Mesenchymal stem cell (in vitro differentiated cells and primary cell): ENCODE measurements at regions not wholly inside any gene's neighbourhood (a gene's known extent, or its start where the extent isn't known, plus 50 kb on each side); places are given as distances from the start of the nearest gene placed in this dataset.

Experiments
- DNase-seq: peaks from one replicate; pipeline ENCODE4 v3.0.0-alpha.2; 2013
- H2AFZ ChIP-seq: one replicate; pipeline ENCODE4 v1.6.1; 2013; ENCODE audit warnings: low read depth, mild to moderate bottlenecking, control low read depth, inconsistent platforms, low read length, moderate library complexity
- H2AK5ac ChIP-seq: 2 replicates; pipeline ENCODE4 v1.6.1; 2013; ENCODE audit warnings: low read length, moderate library complexity, mild to moderate bottlenecking, inconsistent platforms; ENCODE audit not compliant: severe bottlenecking
- H2BK120ac ChIP-seq: one replicate; pipeline ENCODE4 v1.6.1; 2013; ENCODE audit warnings: low read depth, mild to moderate bottlenecking, inconsistent platforms, low read length, moderate library complexity
- H2BK12ac ChIP-seq, 2 experiments: one replicate each; pipeline ENCODE4 v1.6.1; 2013; ENCODE audit warnings: inconsistent platforms in 2 of 2, low read length in 2 of 2, mild to moderate bottlenecking in 2 of 2, moderate library complexity in 2 of 2, control low read depth in 1 of 2
- H2BK15ac ChIP-seq: one replicate; pipeline ENCODE4 v1.6.1; 2013; ENCODE audit warnings: mild to moderate bottlenecking, low read depth, inconsistent platforms; ENCODE audit not compliant: poor library complexity, severe bottlenecking
- H2BK5ac ChIP-seq: 2 replicates; pipeline ENCODE4 v1.6.1; 2013; ENCODE audit warnings: low read depth, mild to moderate bottlenecking, low read length, control low read depth, inconsistent platforms; ENCODE audit not compliant: poor library complexity, severe bottlenecking
- H3K14ac ChIP-seq, 2 experiments: one replicate each; pipeline ENCODE4 v1.6.1; 2013; ENCODE audit warnings: inconsistent platforms in 2 of 2, low read length in 2 of 2, control low read depth in 1 of 2, mild to moderate bottlenecking in 1 of 2, moderate library complexity in 1 of 2
- H3K18ac ChIP-seq, 2 experiments: one replicate each; pipeline ENCODE4 v1.6.1; 2013; ENCODE audit warnings: inconsistent platforms in 2 of 2, low read length in 2 of 2, control low read depth in 1 of 2, low read depth in 1 of 2, mild to moderate bottlenecking in 1 of 2
- H3K23ac ChIP-seq, 2 experiments: one replicate each; pipeline ENCODE4 v1.6.1; 2013; ENCODE audit warnings: inconsistent platforms in 2 of 2, low read length in 2 of 2, mild to moderate bottlenecking in 2 of 2, moderate library complexity in 2 of 2, control low read depth in 1 of 2
- H3K27ac ChIP-seq: 2 replicates; pipeline ENCODE4 v1.5.1; 2013; ENCODE audit warnings: mild to moderate bottlenecking, moderate library complexity, low read length, control low read depth, inconsistent platforms; ENCODE audit not compliant: poor library complexity, severe bottlenecking
- H3K27me3 ChIP-seq, 2 experiments: 2 replicates each; pipeline versions ENCODE4 v1.6.1 to v1.7.0; 2013; ENCODE audit warnings: low read length in 2 of 2, mild to moderate bottlenecking in 2 of 2, moderate library complexity in 2 of 2, control low read depth in 1 of 2, inconsistent platforms in 1 of 2; ENCODE audit not compliant: control insufficient read depth in 1 of 2, insufficient read depth in 1 of 2
- H3K36me3 ChIP-seq, 2 experiments: 2 replicates each; pipeline versions ENCODE4 v1.6.1 to v1.7.0; 2013; ENCODE audit warnings: low read length in 2 of 2, control low read depth in 1 of 2, inconsistent platforms in 1 of 2, low read depth in 1 of 2, mild to moderate bottlenecking in 1 of 2; ENCODE audit not compliant: insufficient read depth in 2 of 2, control insufficient read depth in 1 of 2
- H3K4ac ChIP-seq, 2 experiments: one replicate each; pipeline ENCODE4 v1.6.1; 2013; ENCODE audit warnings: inconsistent platforms in 2 of 2, low read length in 2 of 2, mild to moderate bottlenecking in 2 of 2, moderate library complexity in 2 of 2, control low read depth in 1 of 2, low read depth in 1 of 2
- H3K4me1 ChIP-seq: 2 replicates; pipeline ENCODE4 v1.6.1; 2013; ENCODE audit warnings: low read depth, low read length, control low read depth; ENCODE audit not compliant: control insufficient read depth, insufficient read depth
- H3K4me2 ChIP-seq: 2 replicates; pipeline ENCODE4 v1.6.1; 2013; ENCODE audit warnings: low read length, mild to moderate bottlenecking, inconsistent platforms; ENCODE audit not compliant: poor library complexity, severe bottlenecking
- H3K4me3 ChIP-seq, 2 experiments: 2 replicates each; pipeline versions ENCODE4 v1.5.1 to v1.7.0; 2013; ENCODE audit warnings: low read length in 2 of 2, mild to moderate bottlenecking in 2 of 2, control low read depth in 1 of 2, low read depth in 1 of 2; ENCODE audit not compliant: insufficient read depth in 1 of 2
- H3K79me1 ChIP-seq: replicated peaks from 2 replicates; pipeline ENCODE4 v1.6.1; 2013; ENCODE audit warnings: mild to moderate bottlenecking, control low read depth, low read length, inconsistent platforms; ENCODE audit not compliant: poor library complexity, severe bottlenecking
- H3K9ac ChIP-seq: 2 replicates; pipeline ENCODE4 v1.7.0; 2013; ENCODE audit warnings: mild to moderate bottlenecking, low read length, moderate library complexity
- H3K9me3 ChIP-seq: 2 replicates; pipeline ENCODE4 v1.7.0; 2013; ENCODE audit warnings: mild to moderate bottlenecking, low read length; ENCODE audit not compliant: control insufficient read depth
- H4K8ac ChIP-seq: one replicate; pipeline ENCODE4 v1.6.1; 2013; ENCODE audit warnings: inconsistent platforms, mild to moderate bottlenecking, low read length, moderate library complexity
- H4K91ac ChIP-seq: one replicate; pipeline ENCODE4 v1.6.1; 2013; ENCODE audit warnings: mild to moderate bottlenecking, low read length, inconsistent platforms
- WGBS: methylation state at CpG from one replicate; pipeline ENCODE4 v1.1.7; 2013; ENCODE audit warnings: mixed read lengths; 5-methylcytosine and 5-hydroxymethylcytosine counted together

DNA sequence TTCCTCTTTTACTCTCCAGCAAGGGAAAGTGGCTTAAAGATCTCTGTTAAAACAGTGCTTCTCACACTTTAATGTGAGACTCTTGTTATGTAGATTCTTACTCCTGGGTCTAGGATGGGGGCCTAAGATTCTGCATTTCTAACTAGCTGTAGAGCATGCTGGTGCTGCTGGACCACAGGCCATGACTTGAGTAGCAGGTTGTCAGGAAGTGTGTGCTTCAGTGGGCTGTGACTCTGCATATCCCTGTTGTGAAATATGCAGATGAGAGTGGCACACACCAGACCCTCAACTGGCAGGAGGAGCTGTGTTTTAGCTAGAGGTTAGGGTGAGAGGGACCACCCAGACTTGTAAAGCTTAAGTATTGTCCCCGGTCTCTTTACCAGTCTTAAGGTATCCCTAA is 191.1 kb upstream of the DMRT1 start:
- no peak overlapping the region for H3K18ac ChIP-seq

DNA sequence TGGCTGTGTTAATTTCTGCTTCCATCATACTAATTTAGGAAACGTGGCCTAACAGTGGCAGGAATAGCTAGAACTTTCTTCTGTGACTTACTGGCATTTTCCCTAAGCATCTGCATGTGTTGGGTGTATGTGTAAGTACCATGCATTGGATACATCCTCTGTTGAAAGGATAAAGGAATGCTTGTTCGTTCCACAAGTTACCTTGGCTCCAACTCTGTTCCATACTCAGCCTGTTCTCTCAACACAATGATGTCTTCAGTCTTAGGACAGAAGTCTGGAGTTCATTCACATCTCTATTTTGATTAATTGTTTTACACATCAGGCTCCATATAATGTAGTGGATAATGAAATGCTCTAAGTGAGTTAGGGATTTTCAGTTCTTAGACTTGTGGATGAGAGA is 190.1 kb upstream of the DMRT1 start:
- Histone ChIP-seq H3K79me1 (no peaks in the 10 kb centered on the region), H3K4me3 (no peak overlapping the region), H3K9me3 (no peaks in the 10 kb centered on the region), H3K36me3 (no peaks in the 10 kb centered on the region), H3K4me1 (peaks cover 5% of the 10 kb centered on the region), H3K27ac (no peak overlapping the region), H2BK5ac (no peak overlapping the region), H2BK15ac (no peak overlapping the region), H4K8ac (no peak overlapping the region), H2BK12ac (no peak overlapping the region), H2AK5ac (no peak overlapping the region), H2BK120ac (no peak overlapping the region), H4K91ac (no peak overlapping the region), H3K4ac (no peak overlapping the region), H2AFZ (no peak overlapping the region), H3K18ac (no peak overlapping the region), H3K27me3 (no peaks in the 10 kb centered on the region), H3K14ac (no peak overlapping the region), H3K4me2 (no peak overlapping the region), H3K9ac (no peak overlapping the region), H3K23ac (no peak overlapping the region)
- WGBS: 79% methylated on average over 2 of the region's 2 CpGs
- no peak for DNase-seq

More for the DNA sequence above, 191.1 kb upstream of the DMRT1 start:
- Histone ChIP-seq H3K4me1 (peaks cover 5% of the 10 kb centered on the region), H3K4me3 (peak overlapping the region in 1 of 2 experiments; percentile 37), H3K9ac (peak overlapping the region; percentile 69), H3K27me3 (no peaks in the 10 kb centered on the region), H3K4ac (no peak overlapping the region), H3K14ac (no peak overlapping the region), H3K4me2 (no peak overlapping the region), H2BK120ac (no peak overlapping the region), H3K79me1 (no peaks in the 10 kb centered on the region), H4K91ac (no peak overlapping the region), H3K9me3 (no peaks in the 10 kb centered on the region), H2BK12ac (no peak overlapping the region), H2AK5ac (no peak overlapping the region), H3K23ac (no peak overlapping the region), H2AFZ (no peak overlapping the region), H4K8ac (peak overlapping the region; percentile 3), H2BK15ac (no peak overlapping the region), H3K27ac (no peak overlapping the region), H2BK5ac (no peak overlapping the region), H3K36me3 (no peaks in the 10 kb centered on the region)
- no peak for DNase-seq
- WGBS: no CpG with 5 or more reads among the region's 1 CpG

DNA sequence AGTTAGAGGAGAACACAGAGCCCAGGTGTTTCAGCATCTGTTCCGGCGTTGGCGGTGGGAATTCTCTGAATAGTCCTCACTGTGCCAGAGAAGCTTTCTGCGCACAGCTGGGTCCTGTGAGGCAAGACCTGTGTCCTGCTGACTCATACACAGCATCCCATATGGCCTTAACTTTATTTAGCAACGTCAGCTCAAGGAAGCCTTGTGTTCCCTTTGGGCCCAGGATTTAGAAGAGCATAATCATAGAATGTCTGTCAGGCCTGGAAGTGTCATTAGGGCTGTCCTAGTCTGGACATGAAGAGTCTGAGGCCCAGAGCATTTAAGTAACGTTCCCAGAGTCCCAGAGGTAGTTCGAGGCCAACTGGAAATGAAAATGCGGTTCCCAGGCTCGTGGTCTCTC is 188.6 kb upstream of the DMRT1 start:
- no peak overlapping the region for H3K4me3 ChIP-seq
- H2BK12ac ChIP-seq: no peak overlapping the region
- H3K18ac ChIP-seq: no peak overlapping the region
- H3K36me3 ChIP-seq: no peaks in the 10 kb centered on the region
- peak overlapping the region; percentile 24 for H3K9ac ChIP-seq
- H3K79me1 ChIP-seq: no peaks in the 10 kb centered on the region
- H3K14ac ChIP-seq: no peak overlapping the region
- H3K27ac ChIP-seq: no peak overlapping the region
- H3K4ac ChIP-seq: no peak overlapping the region
- H3K27me3 ChIP-seq: no peaks in the 10 kb centered on the region
- H2BK15ac ChIP-seq: no peak overlapping the region
- no peak overlapping the region for H2AFZ ChIP-seq
- no peak overlapping the region for H3K4me2 ChIP-seq
- H3K23ac ChIP-seq: no peak overlapping the region
- H4K8ac ChIP-seq: no peak overlapping the region
- H2BK120ac ChIP-seq: no peak overlapping the region
- 76% methylated on average over 9 of the region's 9 CpGs for WGBS
- H2AK5ac ChIP-seq: no peak overlapping the region
- DNase-seq: no peak
- no peak overlapping the region for H4K91ac ChIP-seq
- H3K9me3 ChIP-seq: no peaks in the 10 kb centered on the region
- H3K4me1 ChIP-seq: peaks cover 5% of the 10 kb centered on the region
- H2BK5ac ChIP-seq: no peak overlapping the region

DNA sequence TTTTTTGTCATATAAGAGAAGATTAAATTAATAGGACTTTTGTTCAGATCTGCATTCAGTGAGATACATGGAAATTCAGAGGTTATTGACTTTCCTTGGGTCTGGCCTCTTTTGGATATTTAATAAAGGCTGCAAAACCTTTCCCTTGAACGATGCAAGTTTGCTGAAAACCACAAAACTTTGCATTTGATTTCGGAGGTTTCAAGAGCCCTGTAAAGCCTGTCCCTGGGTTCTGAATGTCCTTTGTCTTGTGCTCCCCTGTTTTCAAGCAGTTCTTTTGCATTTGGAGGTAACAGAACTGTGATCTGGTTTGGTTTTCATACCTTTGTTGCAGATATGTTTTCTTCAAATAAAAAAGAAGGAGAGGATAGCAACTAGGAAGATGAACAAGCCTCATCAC is 188.1 kb upstream of the DMRT1 start:
- Histone ChIP-seq H2AK5ac (no peak overlapping the region), H4K91ac (no peak overlapping the region), H3K9ac (peak overlapping the region; percentile 24), H3K79me1 (no peaks in the 10 kb centered on the region), H3K4me2 (no peak overlapping the region), H3K27me3 (no peaks in the 10 kb centered on the region), H3K23ac (no peak overlapping the region), H2BK12ac (no peak overlapping the region), H3K18ac (no peak overlapping the region), H4K8ac (no peak overlapping the region), H2AFZ (no peak overlapping the region), H3K27ac (no peak overlapping the region), H2BK5ac (no peak overlapping the region), H3K4me1 (peaks cover 5% of the 10 kb centered on the region), H3K4ac (no peak overlapping the region), H3K14ac (no peak overlapping the region), H3K9me3 (no peaks in the 10 kb centered on the region), H3K4me3 (no peak overlapping the region), H2BK15ac (no peak overlapping the region), H3K36me3 (no peaks in the 10 kb centered on the region), H2BK120ac (no peak overlapping the region)
- no peak for DNase-seq
- 93% methylated on average over 2 of the region's 2 CpGs for WGBS
